K562 (cell line): ENCODE measurements at regions not wholly inside any gene's neighbourhood (a gene's known extent, or its start where the extent isn't known, plus 50 kb on each side); places are given as distances from the start of the nearest gene placed in this dataset.

Source experiments
- ATAC-seq: fragments of 200-7000 bp; cut with Tn5 transposase; 3 replicates; pipeline ENCODE4 v1.9.1; 2020; ENCODE audit warnings: moderate library complexity
- BruUV-seq: library from RNA; stranded (reverse); fragments of 400-500 nt; replicated peaks from 2 replicates; lab custom pipeline; 2021; lab: Mats Ljungman, UMichigan
- CTCF ChIA-PET: fragments of 300-600 bp; formaldehyde crosslinking; extraction: SDS; loops from one replicate; lab custom pipeline; 2021; ENCODE audit warnings: low intra/inter-chr PET ratio; lab: Yijun Ruan, JAX
- POLR2A ChIA-PET: fragments of 300-600, 350-650 bp; sonication (Branson Sonifier 250); formaldehyde crosslinking; extraction: SDS; loops from one replicate; lab custom pipeline; 2021; ENCODE audit warnings: antibody characterized with exemption, inconsistent platforms; lab: Yijun Ruan, JAX
- DNase-seq, 4 experiments: peaks; one replicate each; pipeline versions ENCODE4 v3.0.0 to v3.0.0-alpha.2; 2011 to 2018; ENCODE audit warnings: low spot score in 3 of 4, mixed read lengths in 3 of 4; ENCODE audit errors: extremely low read depth in 1 of 4
- FAIRE-seq: peaks from 2 replicates; lab custom pipeline; 2011; peaks lifted over from hg19 to GRCh38; lab: Jason Lieb, UNC
- H2AFZ ChIP-seq: 2 replicates; pipeline ENCODE4 v1.6.0; 2011; ENCODE audit warnings: low read depth, low read length, control low read depth, inconsistent platforms
- H3K27ac ChIP-seq: fragments of 200-600 bp; 3 replicates; pipeline ENCODE4 v1.8.0; 2011; ENCODE audit warnings: low read depth, mild to moderate bottlenecking, control low read depth, inconsistent platforms, low read length, moderate library complexity, mixed read lengths; ENCODE audit errors: extremely low read depth
- H3K27me3 ChIP-seq, 2 experiments: fragments of 300-600 bp in 1 of 2; 2 replicates in 1 of 2; 3 replicates in 1 of 2; pipeline versions ENCODE4 v1.6.0 to v1.8.0; 2011; ENCODE audit warnings: inconsistent platforms in 2 of 2, low read length in 2 of 2, mild to moderate bottlenecking in 1 of 2, mixed read lengths in 1 of 2, moderate library complexity in 1 of 2; ENCODE audit not compliant: control insufficient read depth in 2 of 2, insufficient read depth in 2 of 2
- H3K36me3 ChIP-seq: fragments of 300-600 bp; 3 replicates; pipeline ENCODE4 v1.8.0; 2011; ENCODE audit warnings: mild to moderate bottlenecking, low read length, inconsistent platforms; ENCODE audit not compliant: control insufficient read depth, insufficient read depth
- H3K4me1 ChIP-seq, 2 experiments: fragments of 200-600 bp in 1 of 2; replicated peaks in 1 of 2; 2 replicates in 1 of 2; 3 replicates in 1 of 2; pipeline versions ENCODE4 v1.5.1 to v1.8.0; 2011; ENCODE audit warnings: inconsistent platforms in 2 of 2, low read length in 2 of 2, mild to moderate bottlenecking in 1 of 2, mixed read lengths in 1 of 2, moderate library complexity in 1 of 2; ENCODE audit not compliant: control insufficient read depth in 2 of 2, insufficient read depth in 2 of 2
- H3K4me2 ChIP-seq: 2 replicates; pipeline ENCODE4 v1.6.1; 2011; ENCODE audit warnings: low read length, control low read depth, inconsistent platforms, mixed read lengths; ENCODE audit not compliant: insufficient read depth
- H3K4me3 ChIP-seq: fragments of 200-600 bp; sonication (generic), shearing (Covaris generic); 2 replicates; pipeline ENCODE4 v1.5.1; 2016; ENCODE audit warnings: control low read depth, inconsistent platforms
- H3K79me2 ChIP-seq: fragments of 200-600 bp; 3 replicates; pipeline ENCODE4 v1.8.0; 2011; ENCODE audit warnings: low read length, inconsistent platforms; ENCODE audit not compliant: control insufficient read depth, insufficient read depth
- H3K9ac ChIP-seq, 2 experiments: 2 replicates each; pipeline versions ENCODE4 v1.6.0 to v1.6.1; 2011; ENCODE audit warnings: low read depth in 2 of 2, low read length in 2 of 2, control low read depth in 1 of 2, inconsistent platforms in 1 of 2, mild to moderate bottlenecking in 1 of 2, mixed read lengths in 1 of 2; ENCODE audit not compliant: insufficient read depth in 1 of 2
- H3K9me1 ChIP-seq: one replicate; pipeline ENCODE4 v1.6.0; 2011; ENCODE audit warnings: inconsistent platforms, mild to moderate bottlenecking, low read length, moderate library complexity; ENCODE audit not compliant: control insufficient read depth, insufficient read depth
- H3K9me3 ChIP-seq: replicated peaks from 2 replicates; pipeline ENCODE4 v1.5.1; 2011; ENCODE audit warnings: low read depth, low read length, inconsistent platforms; ENCODE audit not compliant: control insufficient read depth, insufficient read depth
- H4K20me1 ChIP-seq: replicated peaks from 2 replicates; pipeline ENCODE4 v1.6.1; 2011; ENCODE audit warnings: low read length, inconsistent platforms, mixed read lengths; ENCODE audit not compliant: control insufficient read depth, insufficient read depth
- AFF1 ChIP-seq, 2 experiments: fragments of 450-650 bp; IDR thresholded peaks; 2 replicates each; pipeline ENCODE4 v1.6.1; 2018; ENCODE audit warnings: mild to moderate bottlenecking in 2 of 2, low read depth in 1 of 2; ENCODE audit not compliant: partially characterized antibody in 2 of 2
- ARID3A ChIP-seq: IDR thresholded peaks from 2 replicates; pipeline ENCODE4 v1.6.1; 2012; ENCODE audit warnings: low read depth, low read length, improper control_type of control experiment, borderline replicate concordance
- DLX4 ChIP-seq: fragments of 250-450 bp; sonication (Bioruptor Pico); IDR thresholded peaks from 2 replicates; pipeline ENCODE4 v1.6.1; 2021; ENCODE audit warnings: mild to moderate bottlenecking
- FOS ChIP-seq: IDR thresholded peaks from 3 replicates; pipeline ENCODE4 v1.6.1; 2011; ENCODE audit not compliant: insufficient read length; ENCODE audit errors: extremely low read depth
- FOXP4 ChIP-seq: sonication (generic); formaldehyde crosslinking; IDR thresholded peaks from 2 replicates; pipeline ENCODE4 v1.8.0; 2022; ENCODE audit warnings: mild to moderate bottlenecking, missing genetic modification reagents, borderline replicate concordance
- HMG20B ChIP-seq: fragments of 250-450 bp; sonication (Bioruptor Pico); IDR thresholded peaks from 2 replicates; pipeline ENCODE4 v1.5.0; 2021; ENCODE audit warnings: mild to moderate bottlenecking
- HNRNPK ChIP-seq: fragments of 200-400 bp; formaldehyde crosslinking; IDR thresholded peaks from one replicate; pipeline ENCODE4 v1.6.1; 2018; ENCODE audit warnings: mild to moderate bottlenecking, low read depth, low read length; ENCODE audit not compliant: poor library complexity, severe bottlenecking
- HOXB6 ChIP-seq: fragments of 250-450 bp; sonication (Bioruptor Pico); IDR thresholded peaks from 2 replicates; pipeline ENCODE4 v1.5.1; 2022; ENCODE audit warnings: mild to moderate bottlenecking, borderline replicate concordance
- NELFE ChIP-seq: IDR thresholded peaks from 2 replicates; pipeline ENCODE4 v1.6.1; 2011; ENCODE audit warnings: mild to moderate bottlenecking; ENCODE audit not compliant: insufficient read depth, insufficient read length
- ZHX1 ChIP-seq: fragments of 150-350 bp; conservative IDR thresholded peaks from 2 replicates; pipeline ENCODE4 v1.6.1; 2014; ENCODE audit warnings: low read length
- WGBS: fragments of 100-300 bp; shearing (Covaris generic); methylation state at CpG from one replicate; pipeline ENCODE4 v1.1.6; 2016; ENCODE audit warnings: low coverage, mixed read lengths; ENCODE audit not compliant: insufficient coverage; ENCODE audit errors: missing lambda C conversion rate; 5-methylcytosine and 5-hydroxymethylcytosine counted together
- in situ Hi-C: fragments of 300-500 bp; cut with MboI; formaldehyde crosslinking; loops from 4 replicates; pipeline ENCODE4 v1.15.0; 2018; ENCODE audit warnings: inconsistent platforms, mixed read lengths
- intact Hi-C: fragments of 100-400 bp; cut with micrococcal nuclease; formaldehyde crosslinking; loops from 2 replicates; pipeline ENCODE4 v1.14.2; 2022

- in situ Hi-C loops = no loop called here
- Histone ChIP-seq H3K36me3 (no peaks in the 10 kb centered on the region), H3K9ac (no peak overlapping the region), H3K9me1 (no peaks in the 10 kb centered on the region), H3K9me3 (no peaks in the 10 kb centered on the region), H3K4me3 (no peak overlapping the region), H3K27me3 (no peaks in the 10 kb centered on the region), H3K27ac (no peak overlapping the region), H4K20me1 (0 out of 2 replicates have a peak, but pooled peaks cover 3% of the 10 kb centered on the region), H3K4me1 (no peaks in the 10 kb centered on the region; a peak in 1 of 5 replicates), H2AFZ (no peak overlapping the region), H3K79me2 (no peaks in the 10 kb centered on the region), H3K4me2 (no peak overlapping the region)
- CTCF ChIA-PET = interaction anchor here (0.6 kb wide), 1 partner anchor 469 kb away, joined by 4 read pairs; no protein-coding TSS in a partner anchor
- BruUV-seq = no TSS peak
- intact Hi-C loops = loop anchor here (10.0 kb wide), 1 partner anchor 478 kb away; no protein-coding TSS in a partner anchor
- FAIRE-seq (no peak), ATAC-seq (no peak), DNase-seq (no peak)
- WGBS = 14% methylated on average over 3 of the region's 3 CpGs
- POLR2A ChIA-PET = interaction anchor here (0.6 kb wide), 1 partner anchor 27 kb away, joined by 3 read pairs; no protein-coding TSS in a partner anchor
- TF ChIP-seq FOS (no peak), AFF1 (IDR thresholded peaks at IDR 0.05; ENCODE audit: low read depth in 1 of 2, partially characterized antibody in 2 of 2) (no peak), ARID3A (no peak), ZHX1 (no peak), DLX4 (CRISPR knock-in tag) (no peak), HOXB6 (no peak), HNRNPK (no peak), FOXP4 (CRISPR knock-in tag) (no peak), HMG20B (CRISPR knock-in tag) (no peak), NELFE (no peak)
Measured at GRCh38 chr16:55942821-55943220, 67.6 kb upstream of the CES5A start.
